ENCODE measurements at regions not wholly inside any gene's neighbourhood (a gene's known extent, or its start where the extent isn't known, plus 50 kb on each side); places are given as distances from the start of the nearest gene placed in this dataset.

- no peak for TF ChIP-seq CTCF (IDR thresholded peaks at IDR 0.05; ENCODE audit: unreplicated experiment)
- H3K4me1 Mint-ChIP-seq (ENCODE audit: insufficient read depth, unreplicated experiment): no peaks in the 10 kb centered on the region
- no peak overlapping the region for H3K27ac Mint-ChIP-seq (ENCODE audit: low read depth, unreplicated experiment)
- POLR2A ChIA-PET: interaction anchor here (0.6 kb wide), 1 partner anchor 127 kb away, joined by 3 read pairs; no protein-coding TSS in a partner anchor
- no TSS peak for BruUV-seq (replicated peaks)
- no peaks in the 10 kb centered on the region for H3K36me3 Mint-ChIP-seq (ENCODE audit: insufficient read depth, unreplicated experiment)
- no peak overlapping the region for H3K4me3 Mint-ChIP-seq (ENCODE audit: unreplicated experiment)
- no peak for DNase-seq (ENCODE audit: unreplicated experiment)
- no peaks in the 10 kb centered on the region for H3K9me3 Mint-ChIP-seq (ENCODE audit: unreplicated experiment)
- CTCF ChIA-PET: interaction anchor here (0.6 to 2.4 kb wide), 4 partner anchors 15 to 157 kb away, joined by 4 to 11 read pairs (median 4); no protein-coding TSS in a partner anchor
- intact Hi-C loops (cut with micrococcal nuclease): no loop called here
- H3K27me3 Mint-ChIP-seq (ENCODE audit: insufficient read depth, unreplicated experiment): no peaks in the 10 kb centered on the region
These were observed 113.3 kb upstream of the KIF5B start for GRCh38 chr10:32169556-32169955.

DNA sequence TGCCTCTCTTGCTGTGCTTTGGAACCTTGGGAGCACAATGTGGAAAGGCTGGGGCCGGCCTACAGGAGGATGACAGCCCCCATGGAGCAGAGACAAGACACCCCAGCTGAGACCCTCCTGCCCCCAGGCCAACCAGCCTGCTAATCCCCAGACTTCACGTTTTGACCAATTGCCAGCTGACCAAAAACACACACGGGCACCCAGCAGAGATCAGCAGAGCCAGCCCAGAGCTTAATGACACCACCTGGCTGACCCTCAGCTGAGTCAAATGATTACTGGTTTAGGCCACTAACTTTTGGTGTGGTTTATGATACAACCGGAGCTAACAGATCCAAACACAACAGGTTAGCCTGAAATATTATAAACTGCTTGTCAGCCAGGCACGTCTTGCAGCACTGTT, 111.2 kb upstream of the KIF5B start:
- no peak overlapping the region for H3K27ac Mint-ChIP-seq (ENCODE audit: low read depth, unreplicated experiment)
- CTCF ChIA-PET: interaction anchor here (0.8 to 1.4 kb wide), 2 partner anchors 16 to 23 kb away, joined by 3 to 4 read pairs; no protein-coding TSS in a partner anchor
- no peaks in the 10 kb centered on the region for H3K36me3 Mint-ChIP-seq (ENCODE audit: insufficient read depth, unreplicated experiment)
- H3K4me3 Mint-ChIP-seq (ENCODE audit: unreplicated experiment): no peak overlapping the region
- no peaks in the 10 kb centered on the region for H3K27me3 Mint-ChIP-seq (ENCODE audit: insufficient read depth, unreplicated experiment)
- H3K4me1 Mint-ChIP-seq (ENCODE audit: insufficient read depth, unreplicated experiment): no peaks in the 10 kb centered on the region
- DNase-seq (ENCODE audit: unreplicated experiment): no peak
- POLR2A ChIA-PET: no interaction called here
- TF ChIP-seq CTCF (IDR thresholded peaks at IDR 0.05; ENCODE audit: unreplicated experiment): no peak
- BruUV-seq (replicated peaks): no TSS peak
- no peaks in the 10 kb centered on the region for H3K9me3 Mint-ChIP-seq (ENCODE audit: unreplicated experiment)
- intact Hi-C loops (cut with micrococcal nuclease): no loop called here

GRCh38 chr10:32166365-32166764, 110.1 kb upstream of the KIF5B start:
- no TSS peak for BruUV-seq (replicated peaks)
- no peak for TF ChIP-seq CTCF (IDR thresholded peaks at IDR 0.05; ENCODE audit: unreplicated experiment)
- no peaks in the 10 kb centered on the region for H3K36me3 Mint-ChIP-seq (ENCODE audit: insufficient read depth, unreplicated experiment)
- H3K27ac Mint-ChIP-seq (ENCODE audit: low read depth, unreplicated experiment): no peak overlapping the region
- H3K4me3 Mint-ChIP-seq (ENCODE audit: unreplicated experiment): no peak overlapping the region
- intact Hi-C loops (cut with micrococcal nuclease): no loop called here
- ChIA-PET POLR2A (no interaction called here), CTCF (interaction anchor here (1.4 kb wide), 1 partner anchor 24 kb away, joined by 4 read pairs; no protein-coding TSS in a partner anchor)
- no peaks in the 10 kb centered on the region for H3K4me1 Mint-ChIP-seq (ENCODE audit: insufficient read depth, unreplicated experiment)
- H3K27me3 Mint-ChIP-seq (ENCODE audit: insufficient read depth, unreplicated experiment): no peaks in the 10 kb centered on the region
- H3K9me3 Mint-ChIP-seq (ENCODE audit: unreplicated experiment): no peaks in the 10 kb centered on the region
- no peak for DNase-seq (ENCODE audit: unreplicated experiment)

DNA sequence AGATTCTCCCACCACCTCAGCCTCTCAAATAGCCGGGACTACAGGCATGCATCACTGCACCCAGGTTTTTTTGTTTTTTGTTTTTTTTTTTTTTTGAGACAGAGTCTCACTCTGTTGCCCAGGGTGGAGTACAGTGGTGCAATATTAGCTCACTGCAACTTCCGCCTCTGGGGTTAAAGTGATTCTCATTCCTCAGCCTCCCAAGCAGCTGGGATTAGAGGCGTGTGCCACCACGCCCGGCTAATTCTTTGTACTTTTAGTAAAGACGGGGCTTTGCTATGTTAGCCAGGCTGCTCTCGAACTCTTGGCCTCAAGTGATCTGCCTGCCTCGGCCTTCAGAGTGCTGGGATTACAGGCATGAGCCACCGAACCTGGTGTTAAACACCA, 107.5 kb upstream of the KIF5B start:
- CTCF ChIA-PET: no interaction called here
- no peaks in the 10 kb centered on the region for H3K9me3 Mint-ChIP-seq (ENCODE audit: unreplicated experiment)
- intact Hi-C loops (cut with micrococcal nuclease): no loop called here
- H3K27ac Mint-ChIP-seq (ENCODE audit: low read depth, unreplicated experiment): no peak overlapping the region
- BruUV-seq (replicated peaks): no TSS peak
- POLR2A ChIA-PET: no interaction called here
- no peaks in the 10 kb centered on the region for H3K4me1 Mint-ChIP-seq (ENCODE audit: insufficient read depth, unreplicated experiment)
- no peak overlapping the region for H3K4me3 Mint-ChIP-seq (ENCODE audit: unreplicated experiment)
- TF ChIP-seq CTCF (IDR thresholded peaks at IDR 0.05; ENCODE audit: unreplicated experiment): no peak
- DNase-seq (ENCODE audit: unreplicated experiment): no peak
- H3K36me3 Mint-ChIP-seq (ENCODE audit: insufficient read depth, unreplicated experiment): no peaks in the 10 kb centered on the region
- H3K27me3 Mint-ChIP-seq (ENCODE audit: insufficient read depth, unreplicated experiment): no peaks in the 10 kb centered on the region

All from MCF 10A (cell line).